Gastroesophageal sphincter (tissue), 4 donors: ENCODE measurements at regions not wholly inside any gene's neighbourhood (a gene's known extent, or its start where the extent isn't known, plus 50 kb on each side); places are given as distances from the start of the nearest gene placed in this dataset.

Experiments
- ATAC-seq: fragments of 150-250 bp; one replicate; pipeline ENCODE4 v1.9.1; 2016; ENCODE audit warnings: mild to moderate bottlenecking, moderate library complexity
- H3K27ac ChIP-seq, 4 donors: fragments of 200-600 bp; sonication (generic) in 3 of 4; 1 replicate in 3 of 4; 2 replicates in 1 of 4; pipeline ENCODE4 v1.5.1; 2016 to 2019
- H3K27me3 ChIP-seq: fragments of 200-600 bp; sonication (generic); one replicate; pipeline ENCODE4 v1.5.1; 2019
- H3K36me3 ChIP-seq, 2 donors: fragments of 200-600 bp; sonication (generic); one replicate each; pipeline ENCODE4 v1.5.1; 2019; ENCODE audit warnings: control low read depth in 1 of 2
- H3K4me1 ChIP-seq, 3 donors: fragments of 200-600 bp; sonication (generic); 1 replicate in 2 of 3; 2 replicates in 1 of 3; pipeline ENCODE4 v1.5.1; 2016 to 2019; ENCODE audit warnings: control low read depth in 2 of 3
- H3K4me3 ChIP-seq, 2 donors: fragments of 200-600 bp; sonication (generic); one replicate each; pipeline ENCODE4 v1.5.1; 2019; ENCODE audit warnings: mild to moderate bottlenecking in 1 of 2, moderate library complexity in 1 of 2
- H3K9me3 ChIP-seq, 3 donors: fragments of 200-600 bp; sonication (generic); one replicate each; pipeline ENCODE4 v1.5.1; 2017 to 2019; ENCODE audit warnings: control low read depth in 2 of 3
- CTCF ChIP-seq, 4 experiments: fragments of 200-600 bp in 2 of 4; fragments of 450-650 bp in 2 of 4; sonication (generic) in 1 of 4; IDR thresholded peaks; one replicate each; pipeline ENCODE4 v1.5.1; 2017 to 2019; ENCODE audit warnings: antibody characterized with exemption in 4 of 4, mild to moderate bottlenecking in 2 of 4, moderate library complexity in 2 of 4
- EP300 ChIP-seq: sonication (generic); formaldehyde crosslinking; IDR thresholded peaks from one replicate; pipeline ENCODE4 v1.6.1; 2017; ENCODE audit warnings: antibody characterized with exemption, mild to moderate bottlenecking
- POLR2A ChIP-seq, 2 donors: fragments of 450-650 bp; IDR thresholded peaks; one replicate each; pipeline ENCODE4 v1.6.1; 2017; ENCODE audit warnings: antibody characterized with exemption in 2 of 2, mild to moderate bottlenecking in 2 of 2, moderate library complexity in 1 of 2
- POLR2AphosphoS5 ChIP-seq: sonication (generic); formaldehyde crosslinking; IDR thresholded peaks from one replicate; pipeline ENCODE4 v1.6.1; 2017; ENCODE audit warnings: antibody characterized with exemption
- WGBS, 2 donors: methylation state at CpG; one replicate each; pipeline ENCODE4 v1.1.5; 2018; ENCODE audit warnings: low coverage in 1 of 2; 5-methylcytosine and 5-hydroxymethylcytosine counted together

DNA sequence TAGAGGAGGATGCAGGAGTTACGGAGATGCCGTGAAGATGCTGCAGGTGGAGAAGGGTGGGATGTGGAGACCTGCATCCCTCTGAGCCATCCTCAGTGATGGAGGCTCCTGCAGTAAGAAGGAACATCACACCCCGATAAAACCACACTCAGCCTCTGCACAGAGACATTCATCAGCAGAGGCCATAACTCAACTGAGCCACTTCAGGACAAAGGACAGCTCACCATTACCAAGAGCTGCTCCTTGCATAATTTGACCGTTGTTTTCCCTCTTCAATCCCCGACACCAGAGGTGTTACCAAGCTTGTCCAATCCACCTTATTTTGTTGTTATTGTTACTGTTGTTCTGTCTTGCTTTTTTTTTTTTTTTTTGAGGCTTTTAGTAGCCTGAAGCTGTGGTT, 543.9 kb downstream of the AJAP1 start:
- no peak for TF ChIP-seq POLR2A (IDR thresholded peaks at IDR 0.05)
- no peak for TF ChIP-seq POLR2AphosphoS5
- no peak for TF ChIP-seq EP300
- no peak for TF ChIP-seq CTCF (IDR thresholded peaks at IDR 0.05)
- Histone ChIP-seq H3K36me3 (no peaks in the 10 kb centered on the region), H3K4me3 (no peak overlapping the region), H3K4me1 (no peaks in the 10 kb centered on the region), H3K27ac (no peak overlapping the region), H3K27me3 (peaks cover 40% of the 10 kb centered on the region), H3K9me3 (no peaks in the 10 kb centered on the region)
- WGBS, 2 donors, result 52 to 60% methylated on average over 5 of the region's 5 CpGs
- ATAC-seq, result no peak

DNA sequence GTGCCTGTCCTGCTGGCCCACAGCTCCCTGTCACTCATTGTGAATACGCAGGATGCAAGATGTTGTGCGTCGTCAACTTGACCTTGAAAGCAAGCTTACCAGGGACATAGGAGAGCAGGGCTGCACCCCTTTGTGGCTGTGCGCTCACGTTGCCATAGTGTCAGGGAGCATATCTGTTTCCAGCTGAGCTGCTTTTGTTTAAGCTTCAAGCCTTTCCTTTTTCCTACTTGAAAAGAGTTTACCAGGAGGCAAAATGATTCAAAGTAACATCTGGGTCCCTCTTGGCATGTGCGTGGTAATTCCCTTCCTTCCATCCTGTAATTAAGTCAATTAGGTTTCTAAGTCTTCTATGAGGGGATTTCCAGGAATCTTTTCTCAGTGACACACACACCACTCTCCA, 537.1 kb downstream of the AJAP1 start:
- H3K4me1 ChIP-seq, result no peaks in the 10 kb centered on the region
- TF ChIP-seq EP300, result no peak
- no peak for TF ChIP-seq POLR2AphosphoS5
- TF ChIP-seq CTCF (IDR thresholded peaks at IDR 0.05), result no peak
- no peak for TF ChIP-seq POLR2A (IDR thresholded peaks at IDR 0.05)
- H3K36me3 ChIP-seq, result no peaks in the 10 kb centered on the region
- no peak for ATAC-seq
- H3K27ac ChIP-seq, result no peak overlapping the region
- no peak overlapping the region for H3K4me3 ChIP-seq
- H3K9me3 ChIP-seq, result no peaks in the 10 kb centered on the region
- 73 to 81% methylated on average over 6 of the region's 6 CpGs for WGBS, 2 donors
- H3K27me3 ChIP-seq, result peaks cover 14% of the 10 kb centered on the region

GRCh38 chr1:5189384-5189783, 535.0 kb downstream of the AJAP1 start:
- WGBS, 2 donors, result 78% methylated on average over 1 to 4 of the region's 4 CpGs
- no peak for ATAC-seq
- peaks cover 23% of the 10 kb centered on the region for H3K27me3 ChIP-seq
- H3K9me3 ChIP-seq, result no peaks in the 10 kb centered on the region
- no peaks in the 10 kb centered on the region for H3K4me1 ChIP-seq
- H3K36me3 ChIP-seq, result no peaks in the 10 kb centered on the region
- TF ChIP-seq EP300, result no peak
- no peak for TF ChIP-seq POLR2A (IDR thresholded peaks at IDR 0.05)
- TF ChIP-seq POLR2AphosphoS5, result no peak
- TF ChIP-seq CTCF (IDR thresholded peaks at IDR 0.05), result no peak
- no peak overlapping the region for H3K4me3 ChIP-seq
- no peak overlapping the region for H3K27ac ChIP-seq

GRCh38 chr1:5165762-5166161, 511.4 kb downstream of the AJAP1 start:
- no peak for ATAC-seq
- 80 to 85% methylated on average over 1 to 8 of the region's 8 CpGs for WGBS, 2 donors

DNA sequence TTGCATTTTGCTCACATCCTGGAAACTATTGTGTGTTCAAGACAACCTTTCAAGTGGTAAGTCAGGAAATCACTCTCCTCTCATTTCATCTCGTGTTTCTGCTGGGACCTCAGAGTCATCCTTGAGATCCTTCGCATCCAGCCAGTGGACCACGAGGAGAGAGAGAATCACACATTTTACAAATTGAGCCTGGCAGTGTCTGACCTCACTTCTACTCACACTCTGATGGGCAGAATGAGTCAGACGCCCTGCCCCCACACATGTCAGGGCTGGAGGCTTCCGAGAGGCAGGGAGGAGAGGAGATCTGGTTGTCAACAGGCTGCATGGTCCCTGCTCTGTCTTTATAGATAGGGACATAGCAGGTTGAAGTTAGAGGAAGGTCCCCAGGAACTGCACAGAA, 509.7 kb downstream of the AJAP1 start:
- Histone ChIP-seq H3K4me1 (no peaks in the 10 kb centered on the region), H3K36me3 (no peaks in the 10 kb centered on the region), H3K4me3 (no peak overlapping the region), H3K9me3 (peaks cover 0 to 2% (median 0%) of the 10 kb centered on the region in 3 donors), H3K27me3 (peaks cover 45% of the 10 kb centered on the region), H3K27ac (no peak overlapping the region)
- no peak for TF ChIP-seq POLR2A (IDR thresholded peaks at IDR 0.05)
- TF ChIP-seq POLR2AphosphoS5, result no peak
- TF ChIP-seq CTCF (IDR thresholded peaks at IDR 0.05), result no peak
- TF ChIP-seq EP300, result no peak
- 69% methylated on average over 4 of the region's 5 CpGs; no CpG with 5 or more reads in 1 of the 2 donors for WGBS, 2 donors
- ATAC-seq, result no peak

More at GRCh38 chr1:5165762-5166161, 511.4 kb downstream of the AJAP1 start:
- Histone ChIP-seq H3K27ac (no peak overlapping the region), H3K9me3 (peaks cover 0 to 11% (median 0%) of the 10 kb centered on the region in 3 donors), H3K4me1 (no peaks in the 10 kb centered on the region), H3K27me3 (peaks cover 45% of the 10 kb centered on the region), H3K4me3 (no peak overlapping the region), H3K36me3 (no peaks in the 10 kb centered on the region)
- TF ChIP-seq POLR2AphosphoS5, result no peak
